ENCODE measurements at regions not wholly inside any gene's neighbourhood (a gene's known extent, or its start where the extent isn't known, plus 50 kb on each side); places are given as distances from the start of the nearest gene placed in this dataset.

GRCh38 chr4:123127218-123127617 lies 204.8 kb upstream of the NUDT6 start:
- Mint-ChIP-seq H3K36me3 (ENCODE audit: low read depth) (peaks cover 30% of the 10 kb centered on the region), H3K9me3 (no peaks in the 10 kb centered on the region), H3K4me1 (ENCODE audit: low read depth) (no peaks in the 10 kb centered on the region), H3K27me3 (no peaks in the 10 kb centered on the region), H3K27ac (no peak overlapping the region), H3K4me3 (no peak overlapping the region)
- Histone ChIP-seq H3K4me3 (ENCODE audit: low read length) (no peak overlapping the region), H3K27me3 (ENCODE audit: control insufficient read depth in 1 of 2, insufficient read depth in 2 of 2, low read length in 2 of 2) (no peaks in the 10 kb centered on the region), H3K36me3 (ENCODE audit: insufficient read depth, low read length) (no peaks in the 10 kb centered on the region), H3K4me1 (ENCODE audit: insufficient read depth, low read length) (no peaks in the 10 kb centered on the region), H3K9me3 (ENCODE audit: control insufficient read depth in 1 of 2, insufficient read depth in 1 of 2, low read length in 2 of 2) (no peaks in the 10 kb centered on the region), H3K27ac (ENCODE audit: low read depth in 1 of 2, low read length in 2 of 2) (no peak overlapping the region)
- TF ChIP-seq CTCF (IDR thresholded peaks at IDR 0.05) = no peak
- DNase-seq (no peak), ATAC-seq (ENCODE audit: poor library complexity) (no peak)
- ChIA-PET POLR2A (no interaction called here), CTCF (no interaction called here)
- intact Hi-C loops (cut with DNase I, micrococcal nuclease) = no loop called here

- CTCF ChIA-PET = no interaction called here
These were observed 205.5 kb upstream of the NUDT6 start for GRCh38 chr4:123127875-123128274.

GRCh38 chr4:123133397-123134050 lies 211.1 kb upstream of the NUDT6 start:
- Mint-ChIP-seq H3K27me3 (no peaks in the 10 kb centered on the region), H3K27ac (no peak overlapping the region), H3K4me3 (no peak overlapping the region), H3K36me3 (ENCODE audit: low read depth) (peaks cover 18% of the 10 kb centered on the region), H3K9me3 (no peaks in the 10 kb centered on the region), H3K4me1 (ENCODE audit: low read depth) (no peaks in the 10 kb centered on the region)
- Histone ChIP-seq H3K27me3 (ENCODE audit: control insufficient read depth in 1 of 2, insufficient read depth in 2 of 2, low read length in 2 of 2) (no peaks in the 10 kb centered on the region), H3K9me3 (ENCODE audit: control insufficient read depth in 1 of 2, insufficient read depth in 1 of 2, low read length in 2 of 2) (no peaks in the 10 kb centered on the region), H3K4me1 (ENCODE audit: insufficient read depth, low read length) (no peaks in the 10 kb centered on the region), H3K4me3 (ENCODE audit: low read length) (no peak overlapping the region), H3K27ac (ENCODE audit: low read depth in 1 of 2, low read length in 2 of 2) (no peak overlapping the region), H3K36me3 (ENCODE audit: insufficient read depth, low read length) (no peaks in the 10 kb centered on the region)
- intact Hi-C loops (cut with DNase I, micrococcal nuclease) = no loop called here
- POLR2A ChIA-PET = no interaction called here
- TF ChIP-seq CTCF (IDR thresholded peaks at IDR 0.05) = no peak
- ATAC-seq (ENCODE audit: poor library complexity) (no peak), DNase-seq (no peak)
- CTCF ChIA-PET = no interaction called here

More at GRCh38 chr4:123127875-123128274, 205.5 kb upstream of the NUDT6 start:
- TF ChIP-seq CTCF (IDR thresholded peaks at IDR 0.05) = no peak
- POLR2A ChIA-PET = no interaction called here
- Mint-ChIP-seq H3K36me3 (ENCODE audit: low read depth) (peaks cover 29% of the 10 kb centered on the region), H3K27me3 (no peaks in the 10 kb centered on the region), H3K9me3 (no peaks in the 10 kb centered on the region), H3K27ac (no peak overlapping the region), H3K4me3 (no peak overlapping the region), H3K4me1 (ENCODE audit: low read depth) (no peaks in the 10 kb centered on the region)
- DNase-seq (no peak), ATAC-seq (ENCODE audit: poor library complexity) (no peak)
- Histone ChIP-seq H3K27ac (ENCODE audit: low read depth in 1 of 2, low read length in 2 of 2) (no peak overlapping the region), H3K4me3 (ENCODE audit: low read length) (no peak overlapping the region), H3K9me3 (ENCODE audit: control insufficient read depth in 1 of 2, insufficient read depth in 1 of 2, low read length in 2 of 2) (no peaks in the 10 kb centered on the region), H3K36me3 (ENCODE audit: insufficient read depth, low read length) (no peaks in the 10 kb centered on the region), H3K27me3 (ENCODE audit: control insufficient read depth in 1 of 2, insufficient read depth in 2 of 2, low read length in 2 of 2) (no peaks in the 10 kb centered on the region), H3K4me1 (ENCODE audit: insufficient read depth, low read length) (no peaks in the 10 kb centered on the region)
- intact Hi-C loops (cut with DNase I, micrococcal nuclease) = no loop called here
